Body of pancreas (tissue), 4 donors: ENCODE measurements at regions not wholly inside any gene's neighbourhood (a gene's known extent, or its start where the extent isn't known, plus 50 kb on each side); places are given as distances from the start of the nearest gene placed in this dataset.

Experiments used
- CTCF ChIP-seq, 7 experiments: fragments of 450-650 bp in 4 of 7; fragments of 200-600 bp in 3 of 7; sonication (generic) in 3 of 7; IDR thresholded peaks; one replicate each; pipeline ENCODE4 v1.5.1; 2016 to 2019; ENCODE audit warnings: antibody characterized with exemption in 7 of 7
- POLR2A ChIP-seq, 3 donors: fragments of 450-650 bp; IDR thresholded peaks; one replicate each; pipeline ENCODE4 v1.6.1; 2016; ENCODE audit warnings: antibody characterized with exemption in 3 of 3, mild to moderate bottlenecking in 2 of 3

GRCh38 chr2:242043538-242044312 lies 174.2 kb downstream of the RTP5 start:
- TF ChIP-seq CTCF (IDR thresholded peaks at IDR 0.05) (no peak), POLR2A (IDR thresholded peaks at IDR 0.05) (no peak)
